Kidney epithelial cell (primary cell): ENCODE measurements at regions not wholly inside any gene's neighbourhood (a gene's known extent, or its start where the extent isn't known, plus 50 kb on each side); places are given as distances from the start of the nearest gene placed in this dataset.

Source experiments
- DNase-seq: peaks from one replicate; pipeline ENCODE4 v3.0.0-alpha.2; 2010; ENCODE audit warnings: low read depth
- H3K27me3 ChIP-seq: 2 replicates; pipeline ENCODE4 v1.6.0; 2011; ENCODE audit warnings: low read length; ENCODE audit not compliant: control insufficient read depth, insufficient read depth
- H3K36me3 ChIP-seq: 2 replicates; pipeline ENCODE4 v1.5.1; 2011; ENCODE audit warnings: low read length; ENCODE audit not compliant: control insufficient read depth, insufficient read depth
- H3K4me3 ChIP-seq: 2 replicates; pipeline ENCODE4 v1.5.1; 2011; ENCODE audit warnings: low read depth, mild to moderate bottlenecking, control low read depth, low read length
- CTCF ChIP-seq: IDR thresholded peaks from 2 replicates; pipeline ENCODE4 v1.5.1; 2011; ENCODE audit warnings: mild to moderate bottlenecking, moderate library complexity, low read length, control low read depth, inconsistent platforms; ENCODE audit not compliant: insufficient read depth, poor library complexity, severe bottlenecking

GRCh38 chrX:98637451-98637850 is 1753.7 kb downstream of the RPA4 start:
- Histone ChIP-seq H3K27me3 (no peaks in the 10 kb centered on the region), H3K4me3 (no peak overlapping the region), H3K36me3 (no peaks in the 10 kb centered on the region)
- DNase-seq, result no peak
- no peak for TF ChIP-seq CTCF

GRCh38 chrX:98646351-98646750 is 1762.6 kb downstream of the RPA4 start:
- Histone ChIP-seq H3K36me3 (no peaks in the 10 kb centered on the region), H3K4me3 (no peak overlapping the region), H3K27me3 (no peaks in the 10 kb centered on the region)
- DNase-seq, result no peak
- TF ChIP-seq CTCF, result no peak

GRCh38 chrX:98654565-98654964 is 1755.5 kb downstream of the PCDH19 start:
- H3K27me3 ChIP-seq, result no peaks in the 10 kb centered on the region

More at GRCh38 chrX:98654565-98654964, 1755.5 kb downstream of the PCDH19 start:
- DNase-seq, result no peak
- H3K36me3 ChIP-seq, result no peaks in the 10 kb centered on the region
- no peak for TF ChIP-seq CTCF
- H3K4me3 ChIP-seq, result no peak overlapping the region
